Fibroblast of lung (primary cell): ENCODE measurements at regions not wholly inside any gene's neighbourhood (a gene's known extent, or its start where the extent isn't known, plus 50 kb on each side); places are given as distances from the start of the nearest gene placed in this dataset.

Experiments used
- CTCF ChIP-seq, 2 donors: IDR thresholded peaks in 1 of 2; conservative IDR thresholded peaks in 1 of 2; 1 replicate in 1 of 2; 2 replicates in 1 of 2; pipeline ENCODE4 v1.5.1; 2011 to 2012; ENCODE audit warnings: low read length in 2 of 2, control low read depth in 1 of 2, inconsistent platforms in 1 of 2, low read depth in 1 of 2, mild to moderate bottlenecking in 1 of 2
- EZH2 ChIP-seq: IDR thresholded peaks from 2 replicates; pipeline ENCODE4 v1.5.1; 2012; ENCODE audit warnings: low read length, control low read depth, mild to moderate bottlenecking; ENCODE audit errors: missing control alignments

- TF ChIP-seq CTCF (conservative IDR thresholded peaks at IDR 0.05 in 1 of 2, IDR thresholded peaks at IDR 0.05 in 1 of 2; ENCODE audit: low read depth in 1 of 2, low read length in 2 of 2), result no peak
- TF ChIP-seq EZH2, result no peak
These were observed 255.1 kb downstream of the CDH26 start for GRCh38 chr20:60213126-60213893.
